ENCODE measurements at regions not wholly inside any gene's neighbourhood (a gene's known extent, or its start where the extent isn't known, plus 50 kb on each side); places are given as distances from the start of the nearest gene placed in this dataset.

- Histone ChIP-seq H3K27me3 (ENCODE audit: insufficient read depth, low read length) (no peaks in the 10 kb centered on the region), H3K79me1 (ENCODE audit: insufficient read depth, low read depth, low read length, poor library complexity, severe bottlenecking) (no peaks in the 10 kb centered on the region), H3K27ac (ENCODE audit: insufficient read length, low read depth, low read length) (no peak overlapping the region), H2BK20ac (ENCODE audit: low read depth, low read length, poor library complexity, severe bottlenecking) (no peak overlapping the region), H2AFZ (ENCODE audit: low read length) (no peak overlapping the region), H4K20me1 (ENCODE audit: control insufficient read depth, insufficient read depth, insufficient read length) (no peaks in the 10 kb centered on the region), H3K9me3 (ENCODE audit: control insufficient read depth, low read depth, low read length) (no peaks in the 10 kb centered on the region), H4K8ac (replicated peaks; ENCODE audit: insufficient read length, low read depth, low read length) (no peak overlapping the region), H3K23me2 (ENCODE audit: insufficient read length, low read depth, low read length, poor library complexity, severe bottlenecking) (no peaks in the 10 kb centered on the region), H2BK5ac (ENCODE audit: insufficient read length, low read length) (no peak overlapping the region), H3K23ac (ENCODE audit: insufficient read length, low read depth, low read length) (no peak overlapping the region), H4K5ac (ENCODE audit: insufficient read length, low read depth, low read length) (no peak overlapping the region), H3K79me2 (ENCODE audit: insufficient read depth, low read length) (no peaks in the 10 kb centered on the region), H3K4me1 (ENCODE audit: insufficient read depth, low read length) (no peaks in the 10 kb centered on the region), H2AK5ac (ENCODE audit: insufficient read length, low read length) (no peak overlapping the region), H3K4me2 (ENCODE audit: insufficient read depth, insufficient read length, low read length) (no peak overlapping the region), H2BK120ac (ENCODE audit: low read depth, low read length, poor library complexity, severe bottlenecking) (no peak overlapping the region), H3K56ac (ENCODE audit: insufficient read length, low read depth, low read length) (no peak overlapping the region), H4K91ac (ENCODE audit: insufficient read length, low read depth, low read length) (no peak overlapping the region), H3K14ac (ENCODE audit: insufficient read depth, low read length) (no peak overlapping the region), H3K4ac (ENCODE audit: low read depth, low read length) (no peak overlapping the region), H2BK12ac (ENCODE audit: insufficient read length, low read depth, low read length) (no peak overlapping the region), H3K9ac (ENCODE audit: extremely low read depth, insufficient read length, low read length) (no peak overlapping the region), H2BK15ac (ENCODE audit: low read depth, low read length) (no peak overlapping the region), H3K18ac (ENCODE audit: insufficient read length, low read depth, low read length) (no peak overlapping the region), H3T11ph (ENCODE audit: low read length) (no peak overlapping the region)
- peaks cover 20 to 32% (median 24%) of the 10 kb centered on the region in 3 experiments for H3K36me3 Mint-ChIP-seq (ENCODE audit: insufficient read depth in 1 of 3, low read depth in 3 of 3)
- no peak for DNase-seq
- H3K4me3 Mint-ChIP-seq: no peak overlapping the region
- H3K4me1 Mint-ChIP-seq: no peaks in the 10 kb centered on the region
- peaks cover 34 to 50% of the 10 kb centered on the region in 2 experiments for H3K9me3 Mint-ChIP-seq
- H3K27ac Mint-ChIP-seq: no peak overlapping the region
- TF ChIP-seq CTCF (conservative IDR thresholded peaks at IDR 0.05): no peak
- no peaks in the 10 kb centered on the region for H3K27me3 Mint-ChIP-seq (ENCODE audit: low read depth)
These were observed 188.1 kb upstream of the SFRP2 start for GRCh38 chr4:153976954-153977353.

Data from H9 (cell line).